HepG2 (cell line): ENCODE measurements at regions not wholly inside any gene's neighbourhood (a gene's known extent, or its start where the extent isn't known, plus 50 kb on each side); places are given as distances from the start of the nearest gene placed in this dataset.

Experiments used
- SMC3 ChIP-seq: IDR thresholded peaks from 2 replicates; pipeline ENCODE4 v1.6.1; 2011; ENCODE audit warnings: low read length, improper control_type of control experiment
- ZNF549 ChIP-seq: sonication (generic); formaldehyde crosslinking; IDR thresholded peaks from 2 replicates; pipeline ENCODE4 v1.5.0; 2020; ENCODE audit warnings: missing genetic modification reagents

DNA sequence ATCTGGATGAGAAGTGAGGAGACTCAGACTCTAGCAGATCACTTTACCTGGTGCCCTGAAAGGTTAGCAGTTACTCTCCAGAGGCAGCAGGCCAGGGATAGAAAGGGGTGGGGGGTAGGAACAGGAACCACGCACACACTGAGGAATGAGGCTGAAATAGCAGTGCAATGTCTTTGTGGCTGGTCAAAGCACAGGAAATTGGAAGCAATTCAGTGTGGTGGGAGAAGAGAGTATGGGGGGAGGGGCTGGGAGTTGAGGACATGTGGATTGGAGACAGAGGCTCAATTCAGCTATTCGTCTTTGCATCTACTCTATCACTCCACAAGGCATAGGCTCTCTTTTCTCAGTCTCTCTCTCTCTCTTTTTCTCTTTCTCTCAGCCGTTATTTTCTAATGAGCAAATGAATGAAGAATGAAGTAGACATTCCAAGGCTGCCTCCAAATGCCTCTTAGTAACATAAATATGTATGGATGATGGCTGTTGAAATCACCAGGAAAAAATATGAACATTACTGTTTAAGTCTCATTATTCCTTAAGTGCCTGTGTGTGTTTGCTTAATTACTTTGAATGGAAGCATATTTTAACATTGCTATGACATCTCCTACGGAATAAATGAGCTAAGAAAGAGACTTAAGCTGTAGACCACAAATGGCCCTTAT lies 979.4 kb downstream of the TSN start:
- TF ChIP-seq ZNF549 (no peak), SMC3 (no peak)
